K562 (cell line): ENCODE measurements at regions not wholly inside any gene's neighbourhood (a gene's known extent, or its start where the extent isn't known, plus 50 kb on each side); places are given as distances from the start of the nearest gene placed in this dataset.

Experiments used
- ATAC-seq: fragments of 200-7000 bp; cut with Tn5 transposase; 3 replicates; pipeline ENCODE4 v1.9.1; 2020; ENCODE audit warnings: moderate library complexity
- BruUV-seq: library from RNA; stranded (reverse); fragments of 400-500 nt; replicated peaks from 2 replicates; lab custom pipeline; 2021; lab: Mats Ljungman, UMichigan
- CTCF ChIA-PET: fragments of 300-600 bp; formaldehyde crosslinking; extraction: SDS; loops from one replicate; lab custom pipeline; 2021; ENCODE audit warnings: low intra/inter-chr PET ratio; lab: Yijun Ruan, JAX
- POLR2A ChIA-PET: fragments of 300-600, 350-650 bp; sonication (Branson Sonifier 250); formaldehyde crosslinking; extraction: SDS; loops from one replicate; lab custom pipeline; 2021; ENCODE audit warnings: antibody characterized with exemption, inconsistent platforms; lab: Yijun Ruan, JAX
- DNase-seq, 4 experiments: peaks; one replicate each; pipeline versions ENCODE4 v3.0.0 to v3.0.0-alpha.2; 2011 to 2018; ENCODE audit warnings: low spot score in 3 of 4, mixed read lengths in 3 of 4; ENCODE audit errors: extremely low read depth in 1 of 4
- FAIRE-seq: peaks from 2 replicates; lab custom pipeline; 2011; peaks lifted over from hg19 to GRCh38; lab: Jason Lieb, UNC
- H2AFZ ChIP-seq: 2 replicates; pipeline ENCODE4 v1.6.0; 2011; ENCODE audit warnings: low read depth, low read length, control low read depth, inconsistent platforms
- H3K27ac ChIP-seq: fragments of 200-600 bp; 3 replicates; pipeline ENCODE4 v1.8.0; 2011; ENCODE audit warnings: low read depth, mild to moderate bottlenecking, control low read depth, inconsistent platforms, low read length, moderate library complexity, mixed read lengths; ENCODE audit errors: extremely low read depth
- H3K27me3 ChIP-seq, 2 experiments: fragments of 300-600 bp in 1 of 2; 2 replicates in 1 of 2; 3 replicates in 1 of 2; pipeline versions ENCODE4 v1.6.0 to v1.8.0; 2011; ENCODE audit warnings: inconsistent platforms in 2 of 2, low read length in 2 of 2, mild to moderate bottlenecking in 1 of 2, mixed read lengths in 1 of 2, moderate library complexity in 1 of 2; ENCODE audit not compliant: control insufficient read depth in 2 of 2, insufficient read depth in 2 of 2
- H3K36me3 ChIP-seq: fragments of 300-600 bp; 3 replicates; pipeline ENCODE4 v1.8.0; 2011; ENCODE audit warnings: mild to moderate bottlenecking, low read length, inconsistent platforms; ENCODE audit not compliant: control insufficient read depth, insufficient read depth
- H3K4me1 ChIP-seq, 2 experiments: fragments of 200-600 bp in 1 of 2; replicated peaks in 1 of 2; 2 replicates in 1 of 2; 3 replicates in 1 of 2; pipeline versions ENCODE4 v1.5.1 to v1.8.0; 2011; ENCODE audit warnings: inconsistent platforms in 2 of 2, low read length in 2 of 2, mild to moderate bottlenecking in 1 of 2, mixed read lengths in 1 of 2, moderate library complexity in 1 of 2; ENCODE audit not compliant: control insufficient read depth in 2 of 2, insufficient read depth in 2 of 2
- H3K4me2 ChIP-seq: 2 replicates; pipeline ENCODE4 v1.6.1; 2011; ENCODE audit warnings: low read length, control low read depth, inconsistent platforms, mixed read lengths; ENCODE audit not compliant: insufficient read depth
- H3K4me3 ChIP-seq: fragments of 200-600 bp; sonication (generic), shearing (Covaris generic); 2 replicates; pipeline ENCODE4 v1.5.1; 2016; ENCODE audit warnings: control low read depth, inconsistent platforms
- H3K79me2 ChIP-seq: fragments of 200-600 bp; 3 replicates; pipeline ENCODE4 v1.8.0; 2011; ENCODE audit warnings: low read length, inconsistent platforms; ENCODE audit not compliant: control insufficient read depth, insufficient read depth
- H3K9ac ChIP-seq, 2 experiments: 2 replicates each; pipeline versions ENCODE4 v1.6.0 to v1.6.1; 2011; ENCODE audit warnings: low read depth in 2 of 2, low read length in 2 of 2, control low read depth in 1 of 2, inconsistent platforms in 1 of 2, mild to moderate bottlenecking in 1 of 2, mixed read lengths in 1 of 2; ENCODE audit not compliant: insufficient read depth in 1 of 2
- H3K9me1 ChIP-seq: one replicate; pipeline ENCODE4 v1.6.0; 2011; ENCODE audit warnings: inconsistent platforms, mild to moderate bottlenecking, low read length, moderate library complexity; ENCODE audit not compliant: control insufficient read depth, insufficient read depth
- H3K9me3 ChIP-seq: replicated peaks from 2 replicates; pipeline ENCODE4 v1.5.1; 2011; ENCODE audit warnings: low read depth, low read length, inconsistent platforms; ENCODE audit not compliant: control insufficient read depth, insufficient read depth
- H4K20me1 ChIP-seq: replicated peaks from 2 replicates; pipeline ENCODE4 v1.6.1; 2011; ENCODE audit warnings: low read length, inconsistent platforms, mixed read lengths; ENCODE audit not compliant: control insufficient read depth, insufficient read depth
- CEBPB ChIP-seq: fragments of 450-650 bp; IDR thresholded peaks from 2 replicates; pipeline ENCODE4 v1.6.1; 2016; ENCODE audit warnings: missing genetic modification characterization, missing compliant biosample characterization
- DACH1 ChIP-seq: fragments of 450-650 bp; IDR thresholded peaks from 2 replicates; pipeline ENCODE4 v1.6.1; 2018; ENCODE audit not compliant: partially characterized antibody
- HNRNPH1 ChIP-seq: fragments of 200-400 bp; formaldehyde crosslinking; optimal IDR thresholded peaks from 2 replicates; pipeline ENCODE3; 2017; ENCODE audit warnings: low read depth, mild to moderate bottlenecking, low read length, moderate library complexity
- JUND ChIP-seq, 2 experiments: IDR thresholded peaks; 2 replicates in 1 of 2; 3 replicates in 1 of 2; pipeline ENCODE4 v1.6.1; 2011; ENCODE audit warnings: borderline replicate concordance in 2 of 2, low read depth in 2 of 2, low read length in 2 of 2, improper control_type of control experiment in 1 of 2, missing biosample characterization in 1 of 2, missing genetic modification characterization in 1 of 2, missing genetic modification reagents in 1 of 2
- KAT7 ChIP-seq: sonication (generic); formaldehyde crosslinking; IDR thresholded peaks from 2 replicates; pipeline ENCODE4 v1.8.0; 2022; ENCODE audit warnings: missing genetic modification reagents, mild to moderate bottlenecking, borderline replicate concordance
- MGA ChIP-seq: fragments of 450-650 bp; IDR thresholded peaks from 2 replicates; pipeline ENCODE4 v1.6.1; 2016; ENCODE audit warnings: mild to moderate bottlenecking, moderate library complexity
- POLR2H ChIP-seq: IDR thresholded peaks from 2 replicates; pipeline ENCODE4 v1.6.1; 2016; ENCODE audit warnings: missing genetic modification characterization, low read depth, mild to moderate bottlenecking, control low read depth, missing compliant biosample characterization, moderate library complexity
- TCF7L2 ChIP-seq: fragments of 150-350 bp; IDR thresholded peaks from 2 replicates; pipeline ENCODE4 v1.6.1; 2016; ENCODE audit warnings: low read depth, mild to moderate bottlenecking, low read length, moderate library complexity
- ZKSCAN1 ChIP-seq: fragments of 150-350 bp; IDR thresholded peaks from 2 replicates; pipeline ENCODE4 v1.6.1; 2016; ENCODE audit warnings: low read depth, low read length
- WGBS: fragments of 100-300 bp; shearing (Covaris generic); methylation state at CpG from one replicate; pipeline ENCODE4 v1.1.6; 2016; ENCODE audit warnings: low coverage, mixed read lengths; ENCODE audit not compliant: insufficient coverage; ENCODE audit errors: missing lambda C conversion rate; 5-methylcytosine and 5-hydroxymethylcytosine counted together
- in situ Hi-C: fragments of 300-500 bp; cut with MboI; formaldehyde crosslinking; loops from 4 replicates; pipeline ENCODE4 v1.15.0; 2018; ENCODE audit warnings: inconsistent platforms, mixed read lengths
- intact Hi-C: fragments of 100-400 bp; cut with micrococcal nuclease; formaldehyde crosslinking; loops from 2 replicates; pipeline ENCODE4 v1.14.2; 2022

GRCh38 chr2:217713395-217714286 is 289.2 kb downstream of the TNS1 start:
- H3K9me1 ChIP-seq, result no peaks in the 10 kb centered on the region
- H3K9me3 ChIP-seq, result no peaks in the 10 kb centered on the region
- H2AFZ ChIP-seq, result no peak overlapping the region
- H3K27me3 ChIP-seq, result peaks cover 0 to 14% of the 10 kb centered on the region in 2 experiments; a peak in 2 of 5 replicates
- no peaks in the 10 kb centered on the region for H3K79me2 ChIP-seq
- ChIA-PET CTCF (interaction anchor here (0.6 to 1.0 kb wide), 3 partner anchors 102 to 1048 kb away, joined by 3 read pairs; no protein-coding TSS in a partner anchor), POLR2A (no interaction called here)
- intact Hi-C loops, result loop anchor here (5.0 to 10.0 kb wide), 3 partner anchors 61 to 1031 kb away; no protein-coding TSS in a partner anchor
- H3K4me3 ChIP-seq, result no peak overlapping the region
- no peak overlapping the region for H3K4me2 ChIP-seq
- no peak overlapping the region for H3K9ac ChIP-seq
- in situ Hi-C loops, result loop anchor here (25.0 kb wide), 1 partner anchor 1026 kb away; the partner anchor contains the start of gene IGFBP5
- ATAC-seq, result peak; percentile 91
- WGBS, result 6% methylated on average over 10 of the region's 16 CpGs
- H4K20me1 ChIP-seq, result no peaks in the 10 kb centered on the region
- FAIRE-seq, result peak; percentile 78
- no peak overlapping the region for H3K27ac ChIP-seq
- H3K4me1 ChIP-seq, result 0 out of 5 replicates have a peak, but pooled peaks cover 0 to 3% of the 10 kb centered on the region in 2 experiments
- H3K36me3 ChIP-seq, result no peaks in the 10 kb centered on the region
- BruUV-seq, result no TSS peak
- peak; percentile 57 to 64 (median 64) for DNase-seq
- TF ChIP-seq ZKSCAN1 (no peak), MGA (no peak), KAT7 (CRISPR knock-in tag) (no peak), POLR2H (no peak), HNRNPH1 (no peak), CEBPB (tag) (peak; percentile 73), TCF7L2 (no peak), JUND (IDR thresholded peaks at IDR 0.05; ENCODE audit: borderline replicate concordance, low read depth, low read length) (no peak), JUND (tag; IDR thresholded peaks at IDR 0.05; ENCODE audit: borderline replicate concordance, low read depth, low read length) (no peak), DACH1 (no peak)
